Gastroesophageal sphincter (tissue), 4 donors: ENCODE measurements at regions not wholly inside any gene's neighbourhood (a gene's known extent, or its start where the extent isn't known, plus 50 kb on each side); places are given as distances from the start of the nearest gene placed in this dataset.

ENCODE experiments used
- ATAC-seq: fragments of 150-250 bp; one replicate; pipeline ENCODE4 v1.9.1; 2016; ENCODE audit warnings: mild to moderate bottlenecking, moderate library complexity
- H3K27ac ChIP-seq, 4 donors: fragments of 200-600 bp; sonication (generic) in 3 of 4; 1 replicate in 3 of 4; 2 replicates in 1 of 4; pipeline ENCODE4 v1.5.1; 2016 to 2019
- H3K27me3 ChIP-seq: fragments of 200-600 bp; sonication (generic); one replicate; pipeline ENCODE4 v1.5.1; 2019
- H3K36me3 ChIP-seq, 2 donors: fragments of 200-600 bp; sonication (generic); one replicate each; pipeline ENCODE4 v1.5.1; 2019; ENCODE audit warnings: control low read depth in 1 of 2
- H3K4me1 ChIP-seq, 3 donors: fragments of 200-600 bp; sonication (generic); 1 replicate in 2 of 3; 2 replicates in 1 of 3; pipeline ENCODE4 v1.5.1; 2016 to 2019; ENCODE audit warnings: control low read depth in 2 of 3
- H3K4me3 ChIP-seq, 2 donors: fragments of 200-600 bp; sonication (generic); one replicate each; pipeline ENCODE4 v1.5.1; 2019; ENCODE audit warnings: mild to moderate bottlenecking in 1 of 2, moderate library complexity in 1 of 2
- H3K9me3 ChIP-seq, 3 donors: fragments of 200-600 bp; sonication (generic); one replicate each; pipeline ENCODE4 v1.5.1; 2017 to 2019; ENCODE audit warnings: control low read depth in 2 of 3
- CTCF ChIP-seq, 4 experiments: fragments of 200-600 bp in 2 of 4; fragments of 450-650 bp in 2 of 4; sonication (generic) in 1 of 4; IDR thresholded peaks; one replicate each; pipeline ENCODE4 v1.5.1; 2017 to 2019; ENCODE audit warnings: antibody characterized with exemption in 4 of 4, mild to moderate bottlenecking in 2 of 4, moderate library complexity in 2 of 4
- EP300 ChIP-seq: sonication (generic); formaldehyde crosslinking; IDR thresholded peaks from one replicate; pipeline ENCODE4 v1.6.1; 2017; ENCODE audit warnings: antibody characterized with exemption, mild to moderate bottlenecking
- POLR2A ChIP-seq, 2 donors: fragments of 450-650 bp; IDR thresholded peaks; one replicate each; pipeline ENCODE4 v1.6.1; 2017; ENCODE audit warnings: antibody characterized with exemption in 2 of 2, mild to moderate bottlenecking in 2 of 2, moderate library complexity in 1 of 2
- POLR2AphosphoS5 ChIP-seq: sonication (generic); formaldehyde crosslinking; IDR thresholded peaks from one replicate; pipeline ENCODE4 v1.6.1; 2017; ENCODE audit warnings: antibody characterized with exemption
- WGBS, 2 donors: methylation state at CpG; one replicate each; pipeline ENCODE4 v1.1.5; 2018; ENCODE audit warnings: low coverage in 1 of 2; 5-methylcytosine and 5-hydroxymethylcytosine counted together
- small RNA-seq, 4 donors: library from RNA; depleted of rRNA; stranded (forward); fragments of <200 nt; gene quantifications; one replicate each; pipeline ENCODE3, GENCODE V24; 2016

GRCh38 chr13:31980830-31981229 is 50.7 kb upstream of the FRY start:
- Histone ChIP-seq H3K9me3 (no peaks in the 10 kb centered on the region), H3K4me3 (no peak overlapping the region), H3K27ac (no peak overlapping the region), H3K4me1 (no peaks in the 10 kb centered on the region), H3K27me3 (no peaks in the 10 kb centered on the region), H3K36me3 (no peaks in the 10 kb centered on the region)
- TF ChIP-seq POLR2A (IDR thresholded peaks at IDR 0.05) (no peak), CTCF (IDR thresholded peaks at IDR 0.05) (no peak), EP300 (no peak), POLR2AphosphoS5 (no peak)
- ATAC-seq, result no peak
- WGBS, 2 donors, result 33 to 50% methylated on average over 1 of the region's 1 CpG

Small RNAs in the stretch of these regions (small RNA-seq; reads per million reads assigned to genes)
- 0 reads per million in 4 donors for gene RF00017
